GM10248 (cell line): ENCODE measurements at regions not wholly inside any gene's neighbourhood (a gene's known extent, or its start where the extent isn't known, plus 50 kb on each side); places are given as distances from the start of the nearest gene placed in this dataset.

ENCODE experiments used
- CTCF ChIA-PET: fragments of 300-600 bp; sonication (Branson Sonifier 250); formaldehyde crosslinking; extraction: SDS; loops from one replicate; lab custom pipeline; 2021; ENCODE audit warnings: antibody characterized with exemption; lab: Yijun Ruan, JAX
- POLR2A ChIA-PET: fragments of 350-650 bp; sonication (Branson Sonifier 250); formaldehyde crosslinking; extraction: SDS; loops from one replicate; lab custom pipeline; 2020; ENCODE audit warnings: antibody characterized with exemption; lab: Yijun Ruan, JAX
- DNase-seq: peaks from one replicate; pipeline ENCODE4 v3.0.0; 2012; ENCODE audit errors: extremely low spot score
- CTCF ChIP-seq: IDR thresholded peaks from 2 replicates; pipeline ENCODE4 v1.5.1; 2012; ENCODE audit warnings: mild to moderate bottlenecking, low read depth; ENCODE audit errors: extremely low read depth, missing control alignments, control extremely low read depth

- no peak for TF ChIP-seq CTCF
- DNase-seq, result no peak
- CTCF ChIA-PET, result no interaction called here
- POLR2A ChIA-PET, result no interaction called here
Observed at GRCh38 chr9:107847978-107848964, 358.7 kb upstream of the KLF4 start.

- CTCF ChIA-PET, result no interaction called here
- POLR2A ChIA-PET, result no interaction called here
- no peak for TF ChIP-seq CTCF
- no peak for DNase-seq
Observed at GRCh38 chr9:107842530-107842929, 353.0 kb upstream of the KLF4 start.

GRCh38 chr9:107841076-107841475 is 351.5 kb upstream of the KLF4 start:
- no peak for DNase-seq
- TF ChIP-seq CTCF, result no peak
- POLR2A ChIA-PET, result no interaction called here
- CTCF ChIA-PET, result no interaction called here

- TF ChIP-seq CTCF, result no peak
- ChIA-PET POLR2A (no interaction called here), CTCF (interaction anchor here (1.0 kb wide), 1 partner anchor 11 kb away, joined by 3 read pairs; no protein-coding TSS in a partner anchor)
- no peak for DNase-seq
Observed at GRCh38 chr9:107839371-107839770, 349.8 kb upstream of the KLF4 start.

- no peak for TF ChIP-seq CTCF
- CTCF ChIA-PET, result interaction anchor here (1.2 kb wide), 1 partner anchor 18 kb away, joined by 3 read pairs; no protein-coding TSS in a partner anchor
- POLR2A ChIA-PET, result no interaction called here
- DNase-seq, result no peak
Observed at GRCh38 chr9:107838766-107839165, 349.2 kb upstream of the KLF4 start.

- no peak for DNase-seq
- no peak for TF ChIP-seq CTCF
- ChIA-PET POLR2A (no interaction called here), CTCF (no interaction called here)
Observed at GRCh38 chr9:107836300-107836699, 346.7 kb upstream of the KLF4 start.
